Dermis blood vessel endothelial cell (primary cell): ENCODE measurements at regions not wholly inside any gene's neighbourhood (a gene's known extent, or its start where the extent isn't known, plus 50 kb on each side); places are given as distances from the start of the nearest gene placed in this dataset.

Experiments
- DNase-seq: peaks from one replicate; pipeline ENCODE4 v3.0.0; 2010

GRCh38 chr2:76448956-76449355, 738.2 kb upstream of the GCFC2 start:
- no peak for DNase-seq

- DNase-seq, result no peak
Observed at GRCh38 chr2:76447294-76447693, 736.6 kb upstream of the GCFC2 start.

- DNase-seq, result no peak
Observed at GRCh38 chr2:76446872-76447271, 736.2 kb upstream of the GCFC2 start.

GRCh38 chr2:76445880-76446279, 735.2 kb upstream of the GCFC2 start:
- no peak for DNase-seq

- DNase-seq, result no peak
Observed at GRCh38 chr2:76444732-76445131, 734.0 kb upstream of the GCFC2 start.

GRCh38 chr2:76437564-76437963, 726.8 kb upstream of the GCFC2 start:
- no peak for DNase-seq

- DNase-seq, result no peak
Observed at GRCh38 chr2:76429374-76429773, 718.7 kb upstream of the GCFC2 start.

GRCh38 chr2:76427452-76427851, 716.7 kb upstream of the GCFC2 start:
- DNase-seq, result no peak

GRCh38 chr2:76415821-76416220, 705.1 kb upstream of the GCFC2 start:
- no peak for DNase-seq

- no peak for DNase-seq
Observed at GRCh38 chr2:76413436-76413835, 702.7 kb upstream of the GCFC2 start.

- no peak for DNase-seq
Observed at GRCh38 chr2:76406134-76406855, 695.6 kb upstream of the GCFC2 start.

GRCh38 chr2:76393356-76393755, 682.6 kb upstream of the GCFC2 start:
- no peak for DNase-seq

- DNase-seq, result no peak
Observed at GRCh38 chr2:76391678-76392077, 681.0 kb upstream of the GCFC2 start.

- DNase-seq, result no peak
Observed at GRCh38 chr2:76387294-76387693, 676.6 kb upstream of the GCFC2 start.

GRCh38 chr2:76385943-76386342, 675.2 kb upstream of the GCFC2 start:
- no peak for DNase-seq

GRCh38 chr2:76381624-76382023, 670.9 kb upstream of the GCFC2 start:
- DNase-seq, result no peak

GRCh38 chr2:76378140-76378539, 667.4 kb upstream of the GCFC2 start:
- no peak for DNase-seq

GRCh38 chr2:76341439-76341838, 630.7 kb upstream of the GCFC2 start:
- DNase-seq, result no peak

GRCh38 chr2:76332871-76333270, 622.2 kb upstream of the GCFC2 start:
- DNase-seq, result no peak

- no peak for DNase-seq
Observed at GRCh38 chr2:76330865-76331264, 620.1 kb upstream of the GCFC2 start.

GRCh38 chr2:76326636-76327035, 615.9 kb upstream of the GCFC2 start:
- DNase-seq, result no peak

GRCh38 chr2:76323381-76323780, 612.7 kb upstream of the GCFC2 start:
- DNase-seq, result no peak

GRCh38 chr2:76320716-76321115, 610.0 kb upstream of the GCFC2 start:
- DNase-seq, result no peak

- no peak for DNase-seq
Observed at GRCh38 chr2:76318848-76319360, 608.2 kb upstream of the GCFC2 start.

- no peak for DNase-seq
Observed at GRCh38 chr2:76316691-76317090, 606.0 kb upstream of the GCFC2 start.
